22Rv1 (cell line): ENCODE measurements at regions not wholly inside any gene's neighbourhood (a gene's known extent, or its start where the extent isn't known, plus 50 kb on each side); places are given as distances from the start of the nearest gene placed in this dataset.
"Not testable (repeated sequence)": the region's sequence is repeated elsewhere in the genome, so short reads cannot be mapped to it uniquely, and the experiment has no call there.

Experiments used
- CTCF ChIP-seq: fragments of 450-650 bp; IDR thresholded peaks from 2 replicates; pipeline ENCODE4 v1.5.1; 2017; ENCODE audit warnings: mild to moderate bottlenecking
- ZFX ChIP-seq: fragments of 450-650 bp; IDR thresholded peaks from 2 replicates; pipeline ENCODE4 v1.6.1; 2017; ENCODE audit warnings: antibody characterized with exemption, borderline replicate concordance

- not testable (repeated sequence) for TF ChIP-seq CTCF, ZFX
Measured at GRCh38 chrX:14302561-14302960, 226.8 kb upstream of the GLRA2 start.
